IPS DF 19.7 (cell line): ENCODE measurements at regions not wholly inside any gene's neighbourhood (a gene's known extent, or its start where the extent isn't known, plus 50 kb on each side); places are given as distances from the start of the nearest gene placed in this dataset.

Experiments used
- DNase-seq: peaks from one replicate; pipeline ENCODE4 v3.0.0-alpha.2; 2013; ENCODE audit warnings: low read depth, low spot score

GRCh38 chr11:128365044-128365443 is 222.3 kb downstream of the ETS1 start:
- DNase-seq = no peak

GRCh38 chr11:128361451-128362020 is 225.8 kb downstream of the ETS1 start:
- DNase-seq = no peak

GRCh38 chr11:128359515-128359914 is 227.8 kb downstream of the ETS1 start:
- no peak for DNase-seq

- no peak for DNase-seq
These were observed 230.3 kb downstream of the ETS1 start for GRCh38 chr11:128357073-128357472.

- no peak for DNase-seq
These were observed 231.8 kb downstream of the ETS1 start for GRCh38 chr11:128355558-128355957.

- DNase-seq = no peak
These were observed 232.9 kb downstream of the ETS1 start for GRCh38 chr11:128354476-128354875.

- DNase-seq = no peak
These were observed 236.2 kb downstream of the ETS1 start for GRCh38 chr11:128351168-128351567.

GRCh38 chr11:128349650-128350299 is 237.6 kb downstream of the ETS1 start:
- no peak for DNase-seq

- DNase-seq = no peak
These were observed 240.6 kb downstream of the ETS1 start for GRCh38 chr11:128346804-128347203.

GRCh38 chr11:128345316-128345715 is 242.0 kb downstream of the ETS1 start:
- no peak for DNase-seq

- no peak for DNase-seq
These were observed 243.5 kb downstream of the ETS1 start for GRCh38 chr11:128343870-128344269.

GRCh38 chr11:128343135-128343514 is 244.2 kb downstream of the ETS1 start:
- no peak for DNase-seq

GRCh38 chr11:128342511-128343134 is 244.7 kb downstream of the ETS1 start:
- no peak for DNase-seq

- no peak for DNase-seq
These were observed 245.8 kb downstream of the ETS1 start for GRCh38 chr11:128341280-128342248.

GRCh38 chr11:128339792-128340191 is 247.6 kb downstream of the ETS1 start:
- no peak for DNase-seq

GRCh38 chr11:128338811-128339210 is 248.5 kb downstream of the ETS1 start:
- DNase-seq = no peak

- DNase-seq = no peak
These were observed 251.2 kb downstream of the ETS1 start for GRCh38 chr11:128336203-128336602.

- DNase-seq = no peak
These were observed 251.6 kb downstream of the ETS1 start for GRCh38 chr11:128335729-128336128.

- no peak for DNase-seq
These were observed 252.9 kb downstream of the ETS1 start for GRCh38 chr11:128334311-128335044.

- DNase-seq = no peak
These were observed 256.0 kb downstream of the ETS1 start for GRCh38 chr11:128331317-128331716.

GRCh38 chr11:128330203-128330602 is 257.2 kb downstream of the ETS1 start:
- no peak for DNase-seq
